ENCODE measurements at regions not wholly inside any gene's neighbourhood (a gene's known extent, or its start where the extent isn't known, plus 50 kb on each side); places are given as distances from the start of the nearest gene placed in this dataset.

DNA sequence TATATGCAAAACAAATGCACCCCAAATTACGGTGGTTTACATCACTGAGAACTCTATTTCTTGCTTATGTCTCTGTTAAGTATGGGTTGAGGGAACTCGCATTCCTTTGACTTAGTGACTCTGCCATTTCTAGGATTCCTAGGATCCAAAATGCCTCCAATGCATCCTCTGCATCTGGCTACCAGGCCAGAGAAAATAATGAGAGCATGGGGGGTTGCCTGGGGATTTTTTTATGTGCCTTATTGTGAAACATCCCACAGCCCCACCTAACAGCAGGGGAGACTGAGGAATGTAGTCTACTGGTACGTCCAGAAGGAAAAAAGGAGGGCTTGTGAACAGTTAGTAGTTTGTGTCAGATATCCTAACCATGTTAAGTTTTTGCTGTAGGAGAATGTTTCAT, 466.0 kb upstream of the ARRDC3 start:
- in situ Hi-C loops (cut with HindIII; ENCODE audit: low sequenced_read_pairs): no loop called here
- H3K4me3 ChIP-seq (ENCODE audit: low read depth, low read length): no peak overlapping the region
- peak; percentile 37 for DNase-seq (ENCODE audit: low read depth, low spot score)
- TF ChIP-seq, protein P1, sequence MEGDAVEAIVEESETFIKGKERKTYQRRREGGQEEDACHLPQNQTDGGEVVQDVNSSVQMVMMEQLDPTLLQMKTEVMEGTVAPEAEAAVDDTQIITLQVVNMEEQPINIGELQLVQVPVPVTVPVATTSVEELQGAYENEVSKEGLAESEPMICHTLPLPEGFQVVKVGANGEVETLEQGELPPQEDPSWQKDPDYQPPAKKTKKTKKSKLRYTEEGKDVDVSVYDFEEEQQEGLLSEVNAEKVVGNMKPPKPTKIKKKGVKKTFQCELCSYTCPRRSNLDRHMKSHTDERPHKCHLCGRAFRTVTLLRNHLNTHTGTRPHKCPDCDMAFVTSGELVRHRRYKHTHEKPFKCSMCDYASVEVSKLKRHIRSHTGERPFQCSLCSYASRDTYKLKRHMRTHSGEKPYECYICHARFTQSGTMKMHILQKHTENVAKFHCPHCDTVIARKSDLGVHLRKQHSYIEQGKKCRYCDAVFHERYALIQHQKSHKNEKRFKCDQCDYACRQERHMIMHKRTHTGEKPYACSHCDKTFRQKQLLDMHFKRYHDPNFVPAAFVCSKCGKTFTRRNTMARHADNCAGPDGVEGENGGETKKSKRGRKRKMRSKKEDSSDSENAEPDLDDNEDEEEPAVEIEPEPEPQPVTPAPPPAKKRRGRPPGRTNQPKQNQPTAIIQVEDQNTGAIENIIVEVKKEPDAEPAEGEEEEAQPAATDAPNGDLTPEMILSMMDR (IDR thresholded peaks at IDR 0.05; ENCODE audit: low read depth, low read length): no peak

DNA sequence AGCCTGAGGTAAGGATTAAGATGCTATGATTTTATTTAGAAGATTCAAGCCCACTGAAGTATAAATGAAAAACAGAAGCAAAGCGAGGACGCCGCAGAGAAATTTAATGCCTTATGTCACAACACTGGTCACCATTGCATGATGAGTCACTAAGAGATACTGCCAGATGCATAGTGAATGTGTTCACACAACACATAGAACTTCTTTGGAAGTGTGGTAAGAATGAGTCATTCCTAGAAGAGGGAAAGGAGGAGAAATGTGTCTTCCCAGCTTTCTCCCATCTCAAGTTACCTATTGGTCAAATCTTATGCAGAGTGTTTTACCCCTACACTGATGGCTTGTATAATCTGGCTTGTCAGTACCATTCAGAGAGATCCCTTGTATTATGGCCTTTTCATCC, 465.3 kb upstream of the ARRDC3 start:
- TF ChIP-seq, protein P1 (IDR thresholded peaks at IDR 0.05; ENCODE audit: low read depth, low read length): no peak
- in situ Hi-C loops (cut with HindIII; ENCODE audit: low sequenced_read_pairs): no loop called here
- no peak overlapping the region for H3K4me3 ChIP-seq (ENCODE audit: low read depth, low read length)
- DNase-seq (ENCODE audit: low read depth, low spot score): peak; percentile 94

DNA sequence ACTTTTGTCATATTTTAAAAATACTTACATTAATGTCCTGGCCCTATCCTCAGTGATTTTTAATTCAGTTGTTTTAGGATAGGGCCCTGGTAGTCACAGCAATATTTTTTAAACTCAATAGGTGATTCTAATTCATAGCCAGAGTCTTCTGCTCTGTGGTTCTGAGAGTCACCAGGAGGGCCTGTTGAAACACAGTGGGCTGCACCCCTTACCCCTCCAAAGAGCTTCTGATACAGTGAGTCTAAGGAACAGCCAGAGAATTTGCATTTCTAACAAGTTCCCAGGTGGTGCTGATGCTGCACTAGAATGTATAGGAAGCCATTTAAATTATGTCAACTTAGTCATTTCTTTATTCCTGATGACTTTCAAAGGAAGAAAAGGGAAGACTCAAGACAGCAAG, 458.3 kb upstream of the ARRDC3 start:
- TF ChIP-seq, protein P1 (IDR thresholded peaks at IDR 0.05; ENCODE audit: low read depth, low read length): no peak
- no peak for DNase-seq (ENCODE audit: low read depth, low spot score)
- no peak overlapping the region for H3K4me3 ChIP-seq (ENCODE audit: low read depth, low read length)
- in situ Hi-C loops (cut with HindIII; ENCODE audit: low sequenced_read_pairs): no loop called here

DNA sequence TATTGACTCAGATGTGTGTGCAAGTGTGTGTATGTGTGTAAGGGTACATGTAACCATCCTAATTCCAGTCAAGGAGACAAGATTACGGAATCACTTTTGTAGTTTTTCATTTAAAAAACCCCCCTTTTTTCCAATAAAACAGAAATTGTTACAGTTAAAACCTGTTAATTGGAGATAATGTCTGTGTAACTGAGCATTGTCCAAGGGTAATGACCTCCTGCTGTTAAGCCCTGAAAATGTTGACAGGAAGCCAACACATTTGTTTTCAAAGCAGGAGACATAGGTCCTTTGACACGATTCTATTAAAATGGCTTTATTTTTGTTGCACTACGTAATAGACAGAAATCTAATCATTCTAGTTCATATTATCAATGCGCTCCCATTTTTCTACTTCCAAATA, 457.3 kb upstream of the ARRDC3 start:
- TF ChIP-seq, protein P1 (IDR thresholded peaks at IDR 0.05; ENCODE audit: low read depth, low read length): no peak
- no peak for DNase-seq (ENCODE audit: low read depth, low spot score)
- in situ Hi-C loops (cut with HindIII; ENCODE audit: low sequenced_read_pairs): no loop called here
- H3K4me3 ChIP-seq (ENCODE audit: low read depth, low read length): no peak overlapping the region

DNA sequence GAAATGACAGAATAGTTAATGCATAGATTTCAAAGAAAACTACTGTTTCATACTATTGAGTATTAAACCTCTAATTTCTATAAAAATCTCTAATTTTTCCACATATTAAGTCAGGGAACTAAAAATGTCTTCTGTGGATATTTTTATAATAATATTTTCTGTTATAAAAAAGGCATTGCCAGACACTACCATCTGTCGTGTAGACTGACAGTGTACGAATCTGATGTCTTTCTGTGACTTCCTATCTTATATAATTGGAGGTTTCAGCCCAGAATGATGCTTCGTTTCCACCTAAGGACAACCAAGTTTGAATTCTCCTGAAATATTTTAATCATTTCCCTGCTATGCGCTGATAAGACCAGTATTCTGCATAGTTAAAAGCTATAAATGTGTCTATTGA, 456.6 kb upstream of the ARRDC3 start:
- H3K4me3 ChIP-seq (ENCODE audit: low read depth, low read length): no peak overlapping the region
- TF ChIP-seq, protein P1 (IDR thresholded peaks at IDR 0.05; ENCODE audit: low read depth, low read length): no peak
- DNase-seq (ENCODE audit: low read depth, low spot score): no peak
- in situ Hi-C loops (cut with HindIII; ENCODE audit: low sequenced_read_pairs): no loop called here

DNA sequence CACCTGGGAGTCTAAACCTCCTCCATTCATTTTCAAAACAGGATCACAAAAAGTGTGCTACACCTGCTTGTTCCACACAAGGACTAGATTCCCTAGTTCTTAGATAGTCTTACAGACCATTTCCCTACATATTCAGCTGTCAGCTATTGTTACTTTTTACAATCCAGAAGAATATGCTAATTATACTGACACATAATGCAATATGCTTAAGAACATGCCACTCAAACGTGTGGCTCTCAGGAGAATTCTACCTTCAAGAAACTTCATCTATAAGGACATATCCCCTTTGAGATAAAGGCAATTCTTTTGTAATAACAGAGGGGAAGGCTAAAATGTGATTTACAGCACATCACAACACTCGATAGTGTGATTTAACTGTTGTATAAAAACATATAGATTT, 456.1 kb upstream of the ARRDC3 start:
- in situ Hi-C loops (cut with HindIII; ENCODE audit: low sequenced_read_pairs): no loop called here
- TF ChIP-seq, protein P1 (IDR thresholded peaks at IDR 0.05; ENCODE audit: low read depth, low read length): no peak
- H3K4me3 ChIP-seq (ENCODE audit: low read depth, low read length): no peak overlapping the region
- no peak for DNase-seq (ENCODE audit: low read depth, low spot score)

DNA sequence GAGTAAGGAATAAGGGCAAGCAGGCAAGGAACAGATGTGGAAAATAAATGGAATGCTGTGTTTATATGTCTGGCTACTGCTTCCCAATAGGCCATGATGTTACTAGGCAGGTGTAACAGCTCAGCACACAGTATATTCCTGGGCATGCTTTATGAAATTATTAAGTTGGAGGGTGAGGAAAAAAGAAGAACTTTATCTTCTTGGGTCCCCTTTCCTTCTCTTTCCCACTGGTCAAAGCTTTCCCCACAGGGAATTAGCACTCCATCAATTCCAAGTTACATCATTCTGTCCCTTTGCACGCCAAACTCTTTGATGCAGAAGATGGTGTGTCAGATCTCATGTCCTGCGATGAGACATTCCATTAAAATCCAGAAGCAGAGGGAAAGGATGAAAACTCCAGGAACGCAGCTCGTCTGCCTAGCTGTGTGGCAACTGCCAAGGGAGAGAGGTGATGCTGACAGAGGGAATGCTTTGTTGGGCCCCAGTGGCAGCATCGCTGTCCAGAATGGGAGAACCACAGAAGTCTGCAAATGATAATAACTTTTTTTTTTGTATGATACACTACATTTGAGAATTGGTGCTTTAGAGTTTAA, 447.3 kb upstream of the ARRDC3 start:
- TF ChIP-seq, protein P1 (IDR thresholded peaks at IDR 0.05; ENCODE audit: low read depth, low read length): no peak
- no peak for DNase-seq (ENCODE audit: low read depth, low spot score)
- no peak overlapping the region for H3K4me3 ChIP-seq (ENCODE audit: low read depth, low read length)
- in situ Hi-C loops (cut with HindIII; ENCODE audit: low sequenced_read_pairs): no loop called here
